Left cardiac atrium (tissue), 4 donors: ENCODE measurements at regions not wholly inside any gene's neighbourhood (a gene's known extent, or its start where the extent isn't known, plus 50 kb on each side); places are given as distances from the start of the nearest gene placed in this dataset.
A peak's percentile ranks its signal among the peaks of the same experiment; 100 is the strongest.
"Not testable (repeated sequence)": the region's sequence is repeated elsewhere in the genome, so short reads cannot be mapped to it uniquely, and the experiment has no call there.

Source experiments
- ATAC-seq, 2 donors: fragments of 200-7000 bp; cut with Tn5 transposase; one replicate each; pipeline ENCODE4 v1.9.1; 2020; ENCODE audit warnings: mild to moderate bottlenecking in 2 of 2, moderate library complexity in 2 of 2
- DNase-seq: peaks from one replicate; pipeline ENCODE4 v3.0.0-alpha.2; 2020
- intact Hi-C, 2 donors: fragments of 100-400 bp; cut with DNase I; formaldehyde crosslinking; loops; one replicate each; pipeline versions ENCODE4 v1.14.1 to v1.15.1; 2022 to 2023
- donor health status: DM: no; HTN: yes; CAD: no.
- donor health status: DM: no; HTN: yes; CAD: no; lungs with severe emphysema.
- donor health status: DM: yes; HTN: yes; CAD: no.
- donor health status: Dilated cardiomyopathy.

DNA sequence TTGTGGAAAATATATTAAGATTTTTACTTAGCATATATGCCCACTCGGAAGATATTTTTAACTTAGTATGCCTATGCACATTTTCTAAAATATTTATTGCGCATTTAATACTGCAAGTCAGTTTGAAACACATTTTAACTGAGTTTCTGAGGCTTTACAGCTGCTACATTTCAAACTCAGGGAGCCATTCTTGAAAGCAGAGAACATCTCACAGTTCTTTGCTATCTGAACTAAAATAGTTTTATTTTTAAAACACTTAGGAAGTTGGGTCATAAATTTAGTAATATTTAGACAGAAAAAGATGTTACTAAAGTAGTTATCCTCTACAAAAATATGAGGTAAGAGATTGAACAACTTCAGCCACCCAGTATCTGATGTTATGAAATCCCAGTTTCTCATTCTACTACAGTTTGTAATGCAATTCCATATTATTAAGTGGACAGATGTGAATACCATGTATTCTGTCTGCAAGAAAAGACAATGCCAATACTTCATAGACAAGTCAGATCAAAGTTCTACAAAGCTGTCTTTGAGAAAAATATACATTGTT is 409.9 kb upstream of the EDIL3 start:
- DNase-seq = no peak
- no peak for ATAC-seq
- intact Hi-C loops = no loop called here

DNA sequence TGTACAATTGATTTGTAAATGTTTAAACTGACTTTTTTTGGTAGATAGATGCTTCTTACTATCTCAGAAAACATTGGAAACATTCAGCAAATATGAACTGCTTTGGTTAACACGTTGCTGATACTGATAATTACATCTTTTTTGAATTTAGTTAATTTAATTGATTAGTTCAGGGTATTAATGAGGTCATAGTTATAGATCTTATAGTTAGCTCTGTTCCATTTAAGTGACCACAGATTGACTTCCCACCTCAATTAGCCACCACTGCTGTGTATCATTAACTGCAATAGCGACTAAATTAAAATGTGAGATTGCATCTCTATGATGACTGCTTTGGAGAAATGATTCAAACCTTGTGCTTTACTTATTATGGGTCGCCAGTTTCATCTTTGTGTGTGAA is 407.1 kb upstream of the EDIL3 start:
- intact Hi-C loops = no loop called here
- DNase-seq (no peak), ATAC-seq (no peak)

DNA sequence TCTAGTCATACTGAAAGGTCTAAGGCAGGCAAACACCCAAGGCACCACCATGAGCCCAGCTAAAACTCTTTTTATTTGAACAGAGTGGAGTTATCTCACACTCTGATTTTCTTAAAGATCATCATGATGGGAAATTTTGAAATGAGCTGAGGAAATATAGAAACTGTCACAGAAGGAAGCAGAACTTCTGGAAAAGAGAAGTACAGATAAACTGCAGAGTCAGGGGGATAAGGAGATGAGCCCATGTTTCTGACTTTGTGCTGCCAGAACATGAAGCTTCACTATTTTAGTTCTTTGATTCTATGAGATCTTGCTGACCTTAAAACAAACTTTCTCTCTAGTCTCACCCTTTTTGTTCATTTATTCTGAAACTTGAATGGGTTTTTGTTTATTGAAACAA is 406.5 kb upstream of the EDIL3 start:
- intact Hi-C loops = no loop called here
- ATAC-seq (no peak), DNase-seq (no peak)

DNA sequence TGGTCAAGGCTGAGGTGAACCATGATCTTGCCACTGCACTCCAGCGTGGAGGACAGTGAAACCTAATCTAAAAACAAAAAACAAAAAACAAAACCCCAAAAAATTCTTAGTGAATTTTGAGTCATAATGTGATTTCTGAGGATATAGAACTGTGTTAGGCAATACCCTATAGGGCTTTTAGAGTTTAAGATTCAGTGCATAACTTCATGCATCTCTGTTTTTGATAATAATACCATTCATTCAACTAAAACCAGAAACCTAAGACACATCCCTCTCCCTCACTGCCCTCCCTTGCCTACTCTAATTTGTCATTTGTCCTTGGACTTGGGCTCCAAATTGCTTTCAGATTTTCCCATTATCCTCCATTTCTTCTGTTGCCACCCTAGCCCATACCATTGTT is 405.7 kb upstream of the EDIL3 start:
- ATAC-seq = no peak
- intact Hi-C loops = no loop called here
- DNase-seq = no peak

DNA sequence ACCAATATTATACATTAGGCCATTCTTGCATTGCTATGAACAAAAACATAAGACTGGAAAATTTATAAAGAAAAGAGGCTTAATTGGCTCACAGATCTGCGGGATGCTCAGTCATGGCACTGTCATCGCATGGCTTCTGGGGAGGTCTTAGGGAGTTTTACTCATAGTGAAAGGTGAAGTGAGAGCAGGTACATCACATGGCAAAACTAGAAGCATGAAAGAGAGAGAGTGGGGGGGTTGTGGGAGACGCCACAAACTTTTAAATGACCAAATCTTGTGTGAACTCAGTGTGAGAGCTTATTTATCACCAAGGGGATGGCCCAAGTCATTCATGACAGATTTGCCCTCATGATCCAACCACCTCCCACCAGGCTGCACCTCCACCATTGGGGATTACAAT is 398.3 kb upstream of the EDIL3 start:
- ATAC-seq (no peak), DNase-seq (no peak)
- intact Hi-C loops = no loop called here

DNA sequence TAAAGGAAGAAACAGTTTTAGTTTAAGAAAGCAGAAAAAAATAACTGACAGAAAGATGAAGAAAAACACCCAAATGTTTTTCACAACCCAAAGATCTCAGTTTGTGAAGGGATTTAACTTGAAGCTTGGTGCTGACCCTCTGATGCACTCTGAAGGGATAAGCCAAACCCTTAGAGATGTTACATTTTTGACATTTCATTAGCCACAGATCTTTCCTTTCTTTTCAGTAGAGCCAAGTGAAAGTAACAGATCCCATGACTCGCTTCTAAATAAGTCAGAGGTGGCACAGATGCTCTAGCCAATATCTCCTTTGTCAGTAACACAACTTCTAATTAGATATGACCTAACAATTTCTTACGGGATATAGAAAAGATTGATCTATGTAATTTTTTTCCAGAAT is 394.5 kb upstream of the EDIL3 start:
- ATAC-seq (no peak), DNase-seq (no peak)
- intact Hi-C loops = no loop called here

DNA sequence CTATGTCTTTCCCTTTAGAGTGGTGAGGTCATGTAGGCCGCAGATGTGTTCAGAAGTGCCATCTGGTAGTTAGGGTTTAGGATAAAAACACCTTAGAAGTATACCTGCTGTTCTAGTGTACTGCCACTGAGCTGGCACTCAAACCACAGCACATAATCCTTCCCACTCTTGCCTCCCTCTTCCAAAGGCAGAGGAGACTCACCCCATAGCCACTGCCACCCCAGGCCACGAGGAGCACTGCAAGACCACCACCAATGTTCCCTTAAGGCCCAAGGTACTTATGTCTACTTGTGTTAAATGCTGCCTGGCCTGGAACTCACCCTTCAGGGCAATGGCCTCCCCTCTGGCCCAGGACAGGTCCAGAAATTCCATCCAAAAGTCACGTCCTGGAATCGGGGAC is 379.5 kb upstream of the EDIL3 start:
- intact Hi-C loops = no loop called here
- DNase-seq (no peak), ATAC-seq (no peak)

DNA sequence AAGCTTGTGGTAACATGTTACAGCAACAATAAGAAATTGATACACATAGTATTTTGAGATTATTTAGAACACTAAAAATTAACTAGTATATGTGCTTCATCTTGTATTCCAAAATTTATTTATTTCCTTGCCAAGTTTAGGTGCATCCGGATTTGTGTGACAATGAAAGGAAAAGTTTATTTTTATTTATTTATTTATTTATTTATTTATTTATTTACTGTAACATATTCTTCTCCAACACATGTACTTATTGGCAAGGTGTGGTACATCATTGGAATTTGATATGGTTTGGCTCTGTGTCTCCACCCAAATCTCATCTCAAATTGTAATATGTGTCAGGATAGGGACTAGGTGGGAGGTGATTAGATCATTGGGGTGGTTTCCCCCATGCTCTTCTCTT is 373.3 kb upstream of the EDIL3 start:
- no peak for DNase-seq
- ATAC-seq = no peak
- intact Hi-C loops = no loop called here

DNA sequence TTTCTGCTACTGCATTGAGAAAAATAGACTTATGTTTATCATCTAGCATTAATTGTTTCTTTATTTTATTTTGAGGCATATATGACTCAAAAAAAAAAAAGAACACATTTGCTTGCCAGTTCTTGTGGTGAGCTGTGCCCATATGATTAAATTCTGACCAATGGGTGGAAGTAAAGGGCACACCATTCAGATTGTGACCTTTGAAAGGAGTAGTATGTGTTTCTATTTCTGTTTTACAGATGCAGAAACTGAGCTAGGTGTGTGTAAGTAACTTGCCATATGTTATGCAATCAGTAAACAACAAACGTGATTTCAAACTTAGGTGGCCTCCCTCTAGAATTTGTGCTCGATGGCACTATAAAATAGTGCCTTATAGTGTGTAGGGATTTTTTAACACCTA is 368.1 kb upstream of the EDIL3 start:
- intact Hi-C loops = no loop called here
- ATAC-seq (no peak), DNase-seq (no peak)

DNA sequence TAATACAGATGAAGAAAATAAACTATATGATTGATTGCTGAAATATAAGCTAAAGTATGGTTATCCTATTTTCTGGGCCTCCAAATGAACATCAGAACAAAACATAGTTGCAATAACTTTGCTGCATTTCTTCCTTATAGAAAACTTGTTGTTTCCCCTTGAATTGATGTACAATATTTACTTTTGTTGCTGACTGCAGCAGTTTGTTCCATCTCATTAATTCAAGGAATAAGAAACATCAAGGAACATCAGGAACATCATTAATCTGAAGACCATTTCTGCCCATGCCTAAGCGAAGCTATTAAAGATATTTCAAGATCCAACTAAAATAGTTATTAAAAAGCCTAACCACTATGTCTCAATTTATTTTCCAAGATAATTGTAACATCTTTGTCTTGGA is 363.6 kb upstream of the EDIL3 start:
- DNase-seq (no peak), ATAC-seq (no peak)
- intact Hi-C loops = no loop called here

DNA sequence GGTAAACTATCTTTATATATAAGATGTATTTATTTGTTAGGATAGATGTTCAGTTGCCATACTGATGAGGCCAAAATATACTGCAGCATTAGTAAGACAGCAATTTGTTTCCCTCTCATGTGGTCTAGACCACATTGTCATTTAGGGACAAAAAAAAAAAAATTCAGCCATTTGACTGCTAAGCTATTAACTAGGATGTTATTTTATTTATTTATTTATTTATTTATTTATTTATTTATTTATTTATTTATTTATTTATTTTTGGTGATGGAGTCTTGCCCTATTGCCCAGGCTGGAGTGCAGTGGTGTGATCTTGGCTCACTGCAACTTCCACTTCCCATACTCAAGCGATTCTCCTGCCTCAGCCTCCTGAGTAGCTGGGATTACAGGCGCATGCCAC is 361.6 kb upstream of the EDIL3 start:
- ATAC-seq, intact Hi-C loops, DNase-seq: not testable (repeated sequence)

DNA sequence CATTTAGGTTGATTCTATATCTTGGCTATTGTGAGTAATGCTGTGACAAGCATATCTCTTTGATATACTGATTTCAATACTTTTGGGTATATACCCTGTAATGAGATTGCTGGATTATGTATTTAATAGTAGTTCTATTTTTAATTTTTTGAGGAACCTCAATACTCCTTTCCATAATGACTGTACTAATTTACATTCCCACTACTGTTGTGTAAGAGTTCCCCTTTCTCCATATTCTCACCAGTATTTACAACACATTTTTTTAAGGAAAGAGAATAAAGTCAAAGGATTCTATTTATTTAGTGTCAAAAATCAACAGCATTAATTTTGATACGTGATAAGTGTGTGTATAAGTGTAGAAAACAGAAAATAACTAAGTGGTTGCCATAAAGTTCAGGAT is 356.4 kb upstream of the EDIL3 start:
- DNase-seq (no peak), ATAC-seq (no peak)
- intact Hi-C loops = no loop called here

DNA sequence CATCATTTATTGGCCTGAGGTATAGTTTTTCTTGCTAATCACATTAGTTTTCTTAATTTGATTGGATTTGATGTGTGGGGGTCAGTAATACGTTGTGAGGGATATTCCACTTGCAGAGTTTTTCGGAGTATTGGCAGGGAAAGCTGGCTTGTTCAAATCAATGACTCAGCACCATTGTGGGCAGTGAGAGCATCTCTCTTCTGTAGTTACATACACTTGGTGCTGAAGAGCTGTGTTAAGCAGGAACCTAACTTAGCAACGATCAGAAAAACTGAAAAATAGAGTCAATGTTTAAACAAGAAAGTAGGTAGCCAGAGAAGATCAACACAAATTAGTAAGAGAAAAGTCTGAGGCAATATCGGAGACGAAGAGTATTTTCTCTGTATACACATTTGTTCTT is 344.6 kb upstream of the EDIL3 start:
- DNase-seq (no peak), ATAC-seq (peak in 1 of 2 donors; percentile 23)
- intact Hi-C loops = no loop called here

DNA sequence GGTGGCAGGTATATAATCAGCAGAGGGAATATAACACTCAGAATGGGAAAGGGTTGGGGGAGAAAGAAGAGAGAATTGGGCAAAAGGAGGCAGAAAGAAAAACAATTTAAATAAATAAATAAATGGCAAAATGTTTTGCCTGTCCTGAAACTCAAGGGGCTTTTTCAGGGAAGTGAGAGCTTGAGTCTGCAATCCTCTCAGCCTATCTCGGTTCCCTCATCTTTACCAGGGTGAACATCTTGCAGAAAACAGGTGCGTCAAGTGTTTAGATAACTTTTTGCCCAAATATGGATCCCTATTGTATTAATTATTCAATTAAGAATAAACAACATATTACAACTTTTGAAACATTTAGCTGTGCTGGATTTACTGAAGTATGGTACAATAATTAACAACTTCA is 343.0 kb upstream of the EDIL3 start:
- no peak for ATAC-seq
- intact Hi-C loops = no loop called here
- no peak for DNase-seq

DNA sequence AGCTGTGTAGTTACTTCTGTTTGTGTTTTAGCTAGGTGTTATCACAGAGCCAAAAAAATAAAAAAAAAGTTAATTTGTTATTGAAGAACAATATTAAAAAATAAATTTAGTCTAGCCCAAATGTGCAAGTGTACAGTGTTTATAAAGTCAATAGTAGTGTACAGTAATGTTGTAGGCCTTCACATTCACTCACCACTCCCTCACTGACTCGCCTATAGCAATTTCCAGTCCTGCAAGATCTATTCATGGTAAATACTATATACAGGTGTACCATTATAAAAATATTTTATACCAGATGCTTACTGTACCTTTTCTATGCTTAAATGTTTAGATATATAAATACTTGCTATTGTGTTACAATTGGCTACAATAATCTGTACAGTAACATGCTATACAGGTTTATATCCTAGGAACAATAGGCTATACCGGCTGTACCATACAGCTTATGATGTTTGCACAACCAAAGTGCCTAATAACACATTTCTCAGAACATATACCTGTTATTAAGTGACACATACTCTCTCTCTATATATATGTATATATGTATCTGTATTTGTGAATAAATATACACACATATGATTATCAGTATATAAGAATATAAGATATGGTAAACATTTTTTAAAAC is 341.4 kb upstream of the EDIL3 start:
- intact Hi-C loops = no loop called here
- DNase-seq (no peak), ATAC-seq (no peak)

DNA sequence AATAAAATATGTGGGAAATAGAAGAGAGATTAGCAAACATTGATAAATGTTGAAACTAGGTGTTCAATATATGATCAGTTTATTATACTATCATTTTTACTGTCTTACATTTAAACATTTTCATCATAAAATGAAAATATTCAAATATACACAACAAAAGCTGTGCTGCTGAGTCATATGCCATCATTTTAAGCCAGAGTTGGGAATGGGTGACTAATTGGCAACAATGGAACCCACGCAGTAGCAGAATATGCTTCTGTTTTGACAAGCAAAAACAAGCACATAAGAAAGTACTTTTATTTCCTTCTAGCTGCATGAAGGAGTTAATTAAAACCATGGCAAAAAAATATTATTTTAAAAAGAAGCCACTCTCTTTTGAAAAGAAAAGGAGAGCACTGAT is 340.0 kb upstream of the EDIL3 start:
- ATAC-seq (no peak), DNase-seq (no peak)
- intact Hi-C loops = no loop called here

DNA sequence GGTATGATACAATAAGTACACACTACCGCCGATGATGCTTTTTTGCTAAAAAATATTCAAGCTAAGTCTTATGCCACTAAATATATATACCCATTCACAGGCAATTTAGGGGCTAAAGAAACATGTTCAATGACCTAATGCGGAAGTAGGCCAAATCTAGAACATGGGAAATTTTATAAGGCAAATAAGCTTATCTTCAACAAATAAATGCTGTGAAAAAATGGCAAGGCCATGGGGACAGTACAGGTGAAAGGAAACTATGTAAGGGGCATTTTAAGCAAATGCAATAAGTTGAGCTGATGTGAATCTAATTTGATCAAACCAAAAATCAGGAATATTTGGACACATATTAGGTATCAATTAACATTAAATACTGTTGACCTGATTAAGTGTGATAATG is 339.5 kb upstream of the EDIL3 start:
- intact Hi-C loops = no loop called here
- ATAC-seq (no peak), DNase-seq (no peak)

DNA sequence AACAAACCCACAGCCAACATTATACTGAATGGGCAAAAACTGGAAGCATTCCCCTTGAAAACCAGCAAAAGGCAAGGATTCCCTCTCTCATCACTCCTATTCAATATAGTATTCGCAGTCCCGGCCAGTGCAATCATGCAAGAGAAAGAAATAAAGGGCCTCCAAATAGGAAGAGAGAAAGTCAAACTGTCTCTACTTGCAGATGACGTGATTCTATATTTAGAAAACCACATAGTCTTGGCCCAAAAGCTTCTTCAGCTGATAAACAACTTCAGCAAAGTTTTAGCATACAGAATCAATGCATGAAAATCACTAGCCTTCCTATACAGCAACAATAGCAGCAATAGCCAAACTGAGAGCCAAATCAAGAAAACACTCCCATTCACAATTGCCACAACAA is 333.7 kb upstream of the EDIL3 start:
- intact Hi-C loops = no loop called here
- DNase-seq (no peak), ATAC-seq (no peak)

DNA sequence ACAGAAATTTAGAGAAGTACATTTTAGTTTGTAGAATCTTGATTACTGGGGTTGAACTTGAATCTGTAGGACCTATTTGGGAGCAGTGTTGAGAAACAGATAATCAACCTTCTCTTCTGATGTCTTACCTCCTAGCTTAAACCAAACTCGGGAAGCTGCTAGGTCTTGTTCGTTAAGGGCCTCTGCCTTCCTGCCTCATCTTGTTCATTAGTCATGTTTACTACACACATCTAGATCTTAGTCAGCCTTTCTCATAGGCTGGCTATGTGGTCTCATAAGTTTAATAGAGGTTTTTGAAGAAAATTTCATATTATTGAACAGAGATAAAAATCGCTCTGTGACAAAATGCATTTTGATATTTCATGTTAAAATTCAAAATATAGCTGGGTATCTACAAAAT is 331.0 kb upstream of the EDIL3 start:
- DNase-seq = no peak
- intact Hi-C loops = no loop called here
- no peak for ATAC-seq

DNA sequence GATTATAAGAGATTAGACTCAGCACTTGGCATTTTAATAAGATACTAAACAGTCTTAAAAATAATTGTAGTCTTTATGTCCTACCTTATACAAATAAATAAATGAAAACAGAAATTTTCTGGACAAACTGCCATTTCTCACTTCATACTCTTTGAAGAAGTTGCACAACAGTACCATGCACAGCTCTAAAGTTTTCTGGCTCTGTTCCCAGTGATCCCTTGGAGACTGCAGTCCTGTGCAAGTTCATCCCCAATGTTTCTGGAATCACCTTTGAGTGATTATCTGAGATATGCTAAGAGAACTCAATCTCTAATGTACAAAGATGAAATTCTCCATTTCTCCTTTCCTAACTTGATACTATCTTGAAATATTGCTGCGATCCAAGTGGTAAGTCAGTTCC is 330.4 kb upstream of the EDIL3 start:
- intact Hi-C loops = no loop called here
- ATAC-seq (no peak), DNase-seq (no peak)

DNA sequence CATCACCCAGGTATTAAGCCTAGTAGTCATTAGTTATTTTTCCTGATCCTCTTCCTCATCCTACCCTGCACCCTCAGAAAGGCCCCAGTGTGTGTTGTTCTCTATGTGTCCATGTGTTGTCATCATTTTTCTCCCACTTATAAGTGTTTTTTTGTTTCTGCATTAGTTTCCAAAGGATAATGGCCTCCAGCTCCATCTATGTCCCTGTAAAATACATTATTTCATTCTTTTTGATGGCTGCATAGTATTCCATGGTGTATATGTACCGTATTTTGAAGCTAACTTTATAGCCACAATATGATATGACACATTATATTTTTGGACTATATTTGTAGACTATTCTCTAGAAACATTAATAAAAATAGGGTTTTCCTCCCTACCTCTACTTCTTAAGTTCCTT is 324.4 kb upstream of the EDIL3 start:
- intact Hi-C loops = no loop called here
- ATAC-seq (no peak), DNase-seq (no peak)
